NCI-H1694 (cell line): ENCODE measurements at regions not wholly inside any gene's neighbourhood (a gene's known extent, or its start where the extent isn't known, plus 50 kb on each side); places are given as distances from the start of the nearest gene placed in this dataset.

Source experiments
- DNase-seq: peaks from one replicate; lab custom pipeline; 2025; lab: John Stamatoyannopoulos, UW

DNA sequence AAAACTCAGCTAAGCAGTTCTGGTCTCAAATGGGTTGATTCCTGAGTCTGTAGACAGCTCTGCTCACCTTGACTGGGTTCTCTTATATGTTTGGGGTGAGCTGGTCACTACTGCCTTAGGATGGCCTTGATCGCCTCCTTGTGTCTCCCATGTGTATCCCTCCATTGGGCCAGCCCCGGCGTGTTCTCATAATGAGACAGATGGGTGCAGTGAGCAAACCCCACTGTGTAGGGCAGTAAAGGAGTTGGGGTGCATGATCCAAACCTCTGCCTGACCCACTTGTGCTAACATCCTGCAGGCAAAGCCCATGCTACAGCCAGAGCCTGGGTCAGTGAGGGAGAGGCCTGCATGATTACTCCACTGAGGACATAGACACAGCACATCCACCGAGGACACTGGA, 657.6 kb downstream of the BRD1 start:
- DNase-seq: no peak

DNA sequence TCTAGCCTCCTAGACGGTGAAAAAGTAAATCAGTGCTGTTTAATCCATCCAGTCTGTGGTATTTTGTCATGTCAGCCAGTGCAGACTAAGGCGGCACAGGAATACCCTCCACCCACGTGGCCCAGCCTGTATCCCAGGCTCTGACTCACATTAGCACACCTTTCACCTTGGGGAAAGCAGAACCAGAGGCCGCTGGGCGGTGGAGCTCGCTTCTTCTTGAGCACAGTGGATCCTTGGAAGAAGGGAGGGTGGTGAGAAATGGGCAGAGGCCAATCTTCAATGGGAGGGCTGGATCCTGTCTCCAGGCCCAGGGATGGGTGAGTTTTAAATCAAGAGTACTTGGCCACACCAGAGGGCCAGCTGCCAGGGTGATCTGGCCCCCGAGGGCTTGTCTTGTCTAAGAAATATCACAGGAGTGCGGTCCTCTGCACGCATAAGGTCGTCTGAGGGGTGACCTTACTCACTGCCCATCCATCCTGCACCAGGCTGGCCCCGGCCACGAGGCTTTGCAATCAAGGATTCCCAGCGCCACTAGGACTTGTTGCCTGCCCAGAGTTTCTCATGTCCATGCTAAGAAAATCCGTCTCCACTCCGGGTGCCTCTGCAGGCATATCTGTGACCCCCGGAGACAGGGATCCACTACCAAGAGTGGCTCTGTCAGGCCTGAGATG, 658.5 kb downstream of the BRD1 start:
- DNase-seq: no peak

GRCh38 chr22:49168219-49168813, 659.4 kb downstream of the BRD1 start:
- DNase-seq: no peak

DNA sequence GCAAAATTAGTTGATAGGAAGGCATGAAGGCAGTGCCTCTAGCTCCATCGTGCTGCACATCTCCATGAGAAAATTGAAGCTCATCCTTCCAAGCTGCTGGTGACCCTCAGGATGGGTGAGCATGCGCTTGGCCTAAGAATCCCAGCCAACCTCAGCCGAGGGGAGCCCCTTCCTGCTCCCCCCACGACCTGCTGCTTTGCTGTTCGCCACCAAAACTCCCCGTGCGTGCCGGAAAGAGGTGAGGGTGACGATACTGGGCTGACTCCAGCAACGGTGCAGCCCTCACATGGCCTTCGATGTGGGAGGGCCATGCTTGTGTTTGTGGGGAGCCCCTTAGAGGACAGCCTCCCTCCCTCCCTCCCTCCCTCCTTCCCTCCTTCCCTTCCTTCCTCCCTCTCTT, 660.9 kb downstream of the BRD1 start:
- DNase-seq: no peak

DNA sequence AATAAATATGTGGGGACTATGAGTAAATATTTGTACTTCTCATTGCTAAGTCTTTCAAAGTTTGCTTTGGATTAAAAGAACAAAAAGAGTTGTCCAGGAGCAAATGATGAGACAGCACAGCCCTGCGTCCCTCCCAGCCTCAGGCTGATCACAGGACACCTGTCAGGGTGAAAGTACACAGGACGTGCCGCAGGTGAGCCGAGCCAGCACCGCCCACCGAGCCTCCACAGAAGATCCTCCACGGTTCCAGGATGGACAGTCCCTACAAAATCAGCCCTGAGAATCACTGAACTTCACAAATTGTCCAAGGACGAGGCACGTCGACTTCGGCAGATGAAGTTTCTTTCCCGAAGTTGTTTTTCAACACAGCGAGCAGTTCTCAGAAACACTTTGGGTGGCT, 661.5 kb downstream of the BRD1 start:
- no peak for DNase-seq

- no peak for DNase-seq
Observed at GRCh38 chr22:49164773-49165320, 662.8 kb downstream of the BRD1 start.

DNA sequence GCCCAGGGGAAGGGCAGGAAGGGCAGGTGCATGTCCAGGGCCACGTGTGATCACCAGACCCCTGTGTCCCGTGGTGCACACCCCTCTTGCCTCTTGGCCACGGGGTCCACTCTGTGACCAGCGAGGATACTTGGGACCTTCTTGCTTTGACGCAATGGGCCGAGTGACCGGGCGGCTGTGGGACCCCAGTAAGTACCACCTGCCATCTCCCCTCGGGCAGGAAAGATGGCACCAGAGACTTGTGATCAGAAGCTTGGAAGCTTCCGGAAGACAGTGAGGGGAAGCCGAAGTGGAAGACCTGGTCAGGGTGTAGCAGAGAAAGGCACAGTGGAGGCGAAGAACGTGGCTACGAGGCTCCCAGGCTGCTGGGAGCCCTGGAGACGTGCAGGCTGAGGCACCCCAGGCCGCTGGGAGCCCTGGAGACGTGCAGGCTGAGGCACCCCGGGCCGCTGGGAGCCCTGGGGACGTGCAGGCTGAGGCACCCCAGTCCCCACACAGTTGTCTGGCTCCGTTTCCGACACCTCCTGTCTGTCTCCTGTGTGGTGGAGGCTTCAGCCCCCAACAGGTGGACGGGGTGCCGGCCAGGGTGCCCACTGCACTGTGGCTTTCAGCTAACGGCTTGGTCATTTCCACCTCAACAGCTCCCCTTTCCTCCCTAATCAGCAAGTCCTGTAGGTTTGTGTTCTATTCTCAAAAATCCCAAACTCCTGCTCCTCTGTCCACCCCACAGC, 663.5 kb downstream of the BRD1 start:
- DNase-seq: no peak

GRCh38 chr22:49163258-49163959, 664.3 kb downstream of the BRD1 start:
- DNase-seq: no peak

DNA sequence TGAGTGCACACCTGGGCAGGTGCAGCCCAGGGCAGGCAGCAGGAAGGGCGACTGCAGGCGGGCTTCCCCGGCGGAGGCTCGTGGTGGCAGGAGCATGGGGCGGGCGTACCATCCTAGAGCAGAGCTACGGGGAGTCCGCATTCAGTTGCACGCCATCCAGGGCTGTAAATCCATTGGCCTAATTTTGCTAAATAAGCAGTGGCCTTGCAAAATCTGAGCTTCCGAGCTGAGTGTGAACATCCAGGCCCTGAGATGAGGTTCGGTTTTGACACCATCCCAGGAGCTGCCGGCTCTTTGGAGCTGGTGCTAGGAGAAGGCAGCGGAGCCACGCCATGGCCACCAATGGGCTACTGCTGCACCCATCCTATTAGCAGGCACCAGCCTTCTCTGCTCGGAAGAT, 664.8 kb downstream of the BRD1 start:
- DNase-seq: no peak

DNA sequence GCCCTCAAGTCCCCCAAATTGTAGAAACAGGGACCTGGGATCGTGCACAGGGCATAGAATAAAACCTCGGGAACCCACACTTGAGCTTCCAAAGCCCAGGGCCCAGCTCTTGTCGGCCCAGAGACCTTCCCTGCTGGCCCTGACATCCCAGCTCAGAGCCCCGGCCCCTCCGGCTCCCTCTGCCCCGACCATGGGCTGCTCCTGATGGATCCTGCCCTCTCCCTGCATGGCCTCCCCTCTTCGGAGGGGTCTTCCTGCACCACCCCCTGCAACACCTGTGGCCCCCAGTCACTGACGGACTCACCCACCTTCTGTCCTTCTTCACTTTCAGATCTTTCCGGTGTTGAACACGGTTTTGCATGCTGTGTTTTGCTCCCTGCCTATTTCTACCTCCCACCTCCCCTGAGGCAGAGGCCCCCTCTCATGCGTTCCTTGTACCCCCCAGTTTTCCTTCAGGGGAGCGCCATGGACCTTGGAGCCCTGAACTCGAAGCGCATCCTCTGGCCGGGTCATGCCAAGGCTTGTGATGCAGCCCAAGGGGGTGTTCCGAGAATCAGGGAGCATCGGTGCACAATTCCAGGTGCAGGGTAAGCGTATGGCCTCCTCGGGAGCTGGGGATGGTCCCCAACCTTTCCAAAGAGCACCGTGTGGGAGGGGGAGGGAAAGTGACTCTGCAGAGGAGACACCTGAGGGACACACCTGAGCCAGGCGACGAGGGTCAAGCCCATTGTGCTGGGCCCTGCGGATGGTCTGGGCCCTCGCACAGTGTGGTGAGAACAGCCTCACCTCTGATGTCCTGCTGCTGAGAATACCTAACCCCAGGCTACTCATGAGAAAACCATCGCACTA, 666.4 kb downstream of the BRD1 start:
- no peak for DNase-seq

GRCh38 chr22:49160261-49161001, 667.2 kb downstream of the BRD1 start:
- no peak for DNase-seq

- no peak for DNase-seq
Observed at GRCh38 chr22:49159711-49160110, 668.0 kb downstream of the BRD1 start.

- no peak for DNase-seq
Observed at GRCh38 chr22:49158741-49159564, 668.7 kb downstream of the BRD1 start.

DNA sequence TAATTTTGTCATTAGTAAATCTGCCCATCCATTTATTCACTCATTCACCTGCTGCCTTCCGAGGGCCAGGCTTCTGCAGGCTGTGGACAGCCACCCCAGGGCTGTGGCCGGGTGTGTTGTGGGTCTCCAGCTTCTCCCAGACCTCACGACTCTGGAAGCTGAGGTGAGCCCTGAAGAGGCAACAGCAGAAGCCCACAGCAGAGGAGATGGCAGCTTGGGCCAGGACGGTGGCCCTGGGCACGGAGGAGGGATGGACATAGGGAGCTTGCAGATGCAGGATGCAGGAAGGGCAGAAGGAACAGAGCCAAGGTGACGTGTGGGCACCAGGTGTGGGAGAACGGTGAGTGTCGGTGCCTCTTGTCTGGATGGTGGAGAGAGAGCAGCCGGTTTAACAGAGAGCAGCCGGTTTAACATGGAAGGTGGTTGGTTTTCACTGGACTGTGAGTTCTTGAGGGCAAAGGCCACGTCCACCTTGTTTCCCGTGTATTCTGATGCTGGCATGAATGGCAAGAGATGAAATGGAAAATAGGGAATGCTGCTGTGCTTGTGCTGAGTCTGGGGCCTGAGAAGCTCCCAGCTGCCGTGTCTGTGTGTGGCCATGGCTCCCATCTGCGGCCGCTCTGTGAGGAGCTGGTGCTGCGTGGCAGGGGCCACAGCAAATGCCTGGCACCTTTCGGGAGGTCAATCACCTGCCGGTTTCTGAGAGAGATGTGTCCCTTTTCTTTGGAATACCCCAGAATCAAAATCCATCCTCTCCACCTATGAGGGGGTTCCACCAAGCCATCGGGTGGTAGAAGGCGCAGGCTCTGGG, 669.9 kb downstream of the BRD1 start:
- no peak for DNase-seq

DNA sequence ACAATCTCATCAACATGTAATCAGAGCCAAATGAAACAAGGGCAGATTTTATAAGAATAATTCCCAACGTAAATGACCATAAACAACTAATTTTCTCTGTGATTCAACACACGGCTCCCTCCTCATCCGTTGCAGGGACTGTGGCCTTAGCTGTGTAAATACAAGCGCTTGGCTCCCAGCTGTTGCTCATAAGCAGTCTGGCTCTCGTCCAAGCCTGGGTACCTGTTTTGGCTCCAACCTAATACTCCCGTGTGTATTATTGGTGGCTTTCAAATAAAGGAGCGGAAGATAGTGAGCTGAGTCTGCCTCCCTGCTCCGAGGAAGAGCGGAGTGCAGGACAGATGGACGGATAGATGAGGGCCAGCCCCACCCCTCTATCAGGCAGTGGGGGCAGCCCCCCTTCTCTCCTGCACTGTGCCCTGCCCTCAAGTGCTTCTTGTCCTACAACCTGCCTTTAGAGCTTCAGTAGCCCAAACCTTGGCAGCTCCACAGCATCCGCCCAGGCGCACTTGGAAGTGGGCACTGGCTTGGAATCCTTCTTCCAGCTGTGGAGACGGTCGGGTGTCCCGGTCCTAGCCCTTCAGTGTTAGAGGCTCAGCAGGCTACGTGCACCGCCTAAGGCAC, 670.9 kb downstream of the BRD1 start:
- DNase-seq: peak; percentile 47

GRCh38 chr22:49155770-49156580, 671.7 kb downstream of the BRD1 start:
- DNase-seq: no peak

DNA sequence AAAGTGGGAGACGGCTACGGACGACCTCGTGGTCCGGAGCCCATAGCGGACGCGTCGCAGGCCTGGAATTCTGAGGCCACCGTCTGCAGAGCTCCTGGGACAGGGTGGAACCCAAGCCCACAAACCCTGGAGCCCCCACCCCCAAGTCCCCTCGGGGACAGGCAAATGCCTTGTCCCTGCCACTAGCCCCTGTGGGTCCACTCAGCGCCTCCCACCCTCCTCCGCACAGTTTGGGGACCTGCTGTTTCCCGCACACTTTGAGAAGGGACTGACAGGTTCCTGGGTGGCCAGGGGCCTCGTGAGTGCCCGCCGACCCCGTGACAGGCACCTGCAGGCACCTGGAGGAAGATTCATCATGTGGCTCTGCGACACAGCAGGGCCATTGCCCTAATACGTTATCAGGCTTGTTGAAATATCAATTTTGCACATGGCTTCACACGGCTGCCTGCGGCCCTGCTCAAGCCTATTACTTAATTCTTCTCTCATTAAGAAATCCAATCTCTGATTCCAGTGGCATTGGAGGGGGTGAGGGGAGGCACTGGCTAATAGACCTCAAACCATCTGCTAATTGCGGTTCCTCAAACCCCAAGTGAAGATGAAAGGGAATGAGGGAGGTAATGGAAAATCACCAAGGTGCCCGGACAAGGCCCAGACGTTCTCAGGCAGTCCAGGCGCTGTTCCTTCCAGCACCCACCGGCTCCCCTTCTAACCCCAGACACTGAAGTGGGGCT, 672.5 kb downstream of the BRD1 start:
- DNase-seq: no peak
